ENCODE measurements at regions not wholly inside any gene's neighbourhood (a gene's known extent, or its start where the extent isn't known, plus 50 kb on each side); places are given as distances from the start of the nearest gene placed in this dataset.

DNA sequence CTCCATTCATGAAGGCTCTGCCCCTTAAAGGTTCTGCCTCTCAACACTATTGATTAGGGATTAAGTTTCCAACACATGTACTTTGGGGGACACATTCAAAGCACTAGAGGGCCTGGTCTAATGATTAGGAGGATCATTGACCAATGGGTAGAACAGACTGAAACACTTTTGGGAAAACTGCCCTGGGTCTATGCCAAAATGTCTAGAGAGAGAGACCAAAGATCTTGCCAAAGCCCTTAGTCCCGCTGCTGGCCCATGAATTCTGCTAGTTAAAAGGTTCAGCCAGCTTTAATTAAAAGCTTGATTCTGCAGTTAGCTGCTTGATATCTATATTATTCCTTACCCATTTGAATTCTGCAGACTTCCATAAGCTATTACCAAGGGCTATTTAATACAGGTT is 613.2 kb downstream of the SLC4A3 start:
- Histone ChIP-seq H3K4me1 (ENCODE audit: control insufficient read depth, insufficient read depth, low read length) (no peaks in the 10 kb centered on the region), H3K9ac (ENCODE audit: low read length) (no peak overlapping the region), H3K27me3 (ENCODE audit: control insufficient read depth, insufficient read depth, low read length) (no peaks in the 10 kb centered on the region), H3K9me3 (ENCODE audit: control insufficient read depth, insufficient read depth, low read depth, low read length) (no peaks in the 10 kb centered on the region), H3K36me3 (ENCODE audit: control insufficient read depth, insufficient read depth, low read length) (no peaks in the 10 kb centered on the region), H3K4me3 (ENCODE audit: low read depth, low read length) (no peak overlapping the region), H3K27ac (ENCODE audit: low read depth, low read length) (no peak overlapping the region)

DNA sequence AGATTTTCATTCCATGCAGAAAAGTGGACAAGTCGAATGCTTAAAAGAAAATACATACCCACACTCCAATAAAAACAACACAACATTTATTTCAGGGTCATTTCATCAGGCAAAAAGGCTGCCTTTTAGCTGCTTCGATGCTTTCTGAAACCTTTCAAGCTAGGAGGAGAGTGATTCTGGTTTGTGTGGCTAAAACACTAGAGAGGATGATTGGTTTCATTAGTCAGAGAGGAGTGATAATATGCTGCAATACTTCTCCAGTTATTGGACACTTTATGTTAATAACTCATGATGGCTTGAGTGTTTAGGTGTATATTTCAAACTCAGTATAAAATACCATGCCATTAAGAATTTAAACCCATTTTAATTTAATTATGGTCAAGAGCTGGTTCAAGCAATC is 614.0 kb downstream of the SLC4A3 start:
- Histone ChIP-seq H3K36me3 (ENCODE audit: control insufficient read depth, insufficient read depth, low read length) (no peaks in the 10 kb centered on the region), H3K27me3 (ENCODE audit: control insufficient read depth, insufficient read depth, low read length) (no peaks in the 10 kb centered on the region), H3K9me3 (ENCODE audit: control insufficient read depth, insufficient read depth, low read depth, low read length) (no peaks in the 10 kb centered on the region), H3K4me3 (ENCODE audit: low read depth, low read length) (no peak overlapping the region), H3K9ac (ENCODE audit: low read length) (no peak overlapping the region), H3K27ac (ENCODE audit: low read depth, low read length) (no peak overlapping the region), H3K4me1 (ENCODE audit: control insufficient read depth, insufficient read depth, low read length) (no peaks in the 10 kb centered on the region)

DNA sequence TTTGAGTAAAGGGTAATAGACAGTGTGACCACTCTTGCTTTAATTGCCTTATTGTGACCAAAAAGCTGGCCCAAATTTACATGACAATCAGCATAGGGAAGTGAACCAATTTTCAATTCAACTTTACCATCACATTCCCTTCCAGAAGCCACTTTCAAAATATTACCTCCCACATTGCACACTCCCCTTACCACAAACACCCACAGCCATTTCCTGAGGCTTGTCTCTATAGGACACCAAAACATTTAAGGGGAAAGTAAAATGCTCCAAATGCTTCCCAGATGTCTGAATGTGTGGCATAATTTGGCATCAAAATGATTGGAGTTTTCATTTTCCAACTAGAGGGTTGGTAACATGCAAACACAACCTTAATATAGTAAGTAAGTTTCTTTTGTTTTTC is 616.1 kb downstream of the SLC4A3 start:
- no peaks in the 10 kb centered on the region for H3K27me3 ChIP-seq (ENCODE audit: control insufficient read depth, insufficient read depth, low read length)
- H3K4me1 ChIP-seq (ENCODE audit: control insufficient read depth, insufficient read depth, low read length) = no peaks in the 10 kb centered on the region
- no peaks in the 10 kb centered on the region for H3K36me3 ChIP-seq (ENCODE audit: control insufficient read depth, insufficient read depth, low read length)
- no peak overlapping the region for H3K4me3 ChIP-seq (ENCODE audit: low read depth, low read length)
- no peak overlapping the region for H3K9ac ChIP-seq (ENCODE audit: low read length)
- no peaks in the 10 kb centered on the region for H3K9me3 ChIP-seq (ENCODE audit: control insufficient read depth, insufficient read depth, low read depth, low read length)
- no peak overlapping the region for H3K27ac ChIP-seq (ENCODE audit: low read depth, low read length)

DNA sequence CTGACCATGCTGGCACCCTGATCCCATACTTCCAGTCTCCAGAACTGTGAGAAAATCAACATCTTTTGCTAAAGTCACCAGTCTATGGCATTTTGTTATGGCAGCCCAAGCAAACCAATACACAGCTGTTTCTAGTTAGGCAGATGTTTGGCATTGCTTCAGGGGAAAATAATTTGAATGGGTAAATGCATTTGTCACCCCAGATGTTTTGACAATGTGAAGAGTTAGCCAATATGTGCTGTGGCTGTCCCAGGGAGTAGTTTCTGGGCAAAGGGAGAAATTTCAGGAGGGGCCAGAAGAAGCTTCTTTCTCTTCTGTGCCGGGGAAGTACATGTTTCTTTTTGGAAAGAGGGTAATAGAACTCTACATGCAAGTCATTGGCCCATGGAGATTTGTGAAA is 619.0 kb downstream of the SLC4A3 start:
- no peaks in the 10 kb centered on the region for H3K36me3 ChIP-seq (ENCODE audit: control insufficient read depth, insufficient read depth, low read length)
- no peak overlapping the region for H3K4me3 ChIP-seq (ENCODE audit: low read depth, low read length)
- H3K27me3 ChIP-seq (ENCODE audit: control insufficient read depth, insufficient read depth, low read length) = no peaks in the 10 kb centered on the region
- no peak overlapping the region for H3K9ac ChIP-seq (ENCODE audit: low read length)
- H3K4me1 ChIP-seq (ENCODE audit: control insufficient read depth, insufficient read depth, low read length) = no peaks in the 10 kb centered on the region
- H3K27ac ChIP-seq (ENCODE audit: low read depth, low read length) = no peak overlapping the region
- H3K9me3 ChIP-seq (ENCODE audit: control insufficient read depth, insufficient read depth, low read depth, low read length) = no peaks in the 10 kb centered on the region

DNA sequence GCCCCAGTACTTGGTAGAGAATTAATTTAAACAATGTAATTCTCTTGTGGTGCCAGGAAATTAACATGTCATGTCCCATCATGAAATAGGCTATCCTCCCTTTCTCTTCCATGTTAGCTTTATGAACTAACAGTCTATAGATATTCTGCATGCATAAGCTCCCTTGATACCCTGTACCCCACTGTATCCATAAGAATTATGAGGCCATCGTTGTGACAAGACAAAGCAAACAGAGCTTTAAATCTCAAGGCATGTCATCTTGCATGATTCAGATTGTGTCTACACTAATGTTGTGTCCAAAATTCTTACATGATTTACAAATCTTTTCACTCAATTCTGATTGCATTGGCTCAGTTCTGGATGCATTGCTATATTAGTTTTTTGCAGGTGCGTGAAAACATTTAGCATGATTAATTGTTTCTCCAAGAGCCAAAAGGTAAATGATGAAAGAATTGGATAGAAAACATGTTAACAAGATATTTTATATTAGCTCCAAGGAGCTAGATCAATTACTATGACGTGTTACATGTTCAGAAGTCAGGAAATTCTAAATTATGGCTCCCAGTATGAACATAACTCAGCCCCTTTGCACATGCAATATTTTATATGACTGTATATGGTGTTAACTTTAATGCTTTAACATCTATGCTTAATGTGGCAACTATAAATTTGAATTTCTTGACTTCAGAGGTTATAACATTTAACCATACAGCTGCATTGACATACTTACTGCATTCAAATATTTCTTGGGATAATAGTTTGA is 620.3 kb downstream of the SLC4A3 start:
- Histone ChIP-seq H3K27ac (ENCODE audit: low read depth, low read length) (no peak overlapping the region), H3K9me3 (ENCODE audit: control insufficient read depth, insufficient read depth, low read depth, low read length) (no peaks in the 10 kb centered on the region), H3K9ac (ENCODE audit: low read length) (no peak overlapping the region)

DNA sequence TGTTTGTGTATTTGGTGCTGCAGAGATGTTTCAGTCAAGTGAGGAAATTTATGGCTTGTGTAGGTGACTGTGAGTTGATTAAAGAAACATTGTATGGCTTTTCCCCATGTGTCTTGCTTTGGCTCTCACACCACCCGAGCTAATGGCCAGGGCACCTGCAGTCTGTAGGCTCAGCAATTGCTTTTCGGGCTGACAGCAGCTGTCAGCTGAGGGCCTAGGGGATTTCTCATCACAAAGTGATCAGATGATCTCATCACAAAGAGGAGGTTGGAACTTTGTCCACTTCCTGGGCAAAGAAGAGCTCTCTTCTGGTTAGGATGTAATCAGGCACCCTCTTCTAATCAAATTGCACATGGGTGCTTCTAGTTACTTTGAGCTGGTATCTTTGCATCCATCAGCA is 632.2 kb downstream of the SLC4A3 start:
- no peak overlapping the region for H3K27ac ChIP-seq (ENCODE audit: low read depth, low read length)
- H3K36me3 ChIP-seq (ENCODE audit: control insufficient read depth, insufficient read depth, low read length) = no peaks in the 10 kb centered on the region
- H3K9ac ChIP-seq (ENCODE audit: low read length) = no peak overlapping the region
- H3K4me3 ChIP-seq (ENCODE audit: low read depth, low read length) = no peak overlapping the region
- no peaks in the 10 kb centered on the region for H3K4me1 ChIP-seq (ENCODE audit: control insufficient read depth, insufficient read depth, low read length)
- H3K9me3 ChIP-seq (ENCODE audit: control insufficient read depth, insufficient read depth, low read depth, low read length) = no peaks in the 10 kb centered on the region
- H3K27me3 ChIP-seq (ENCODE audit: control insufficient read depth, insufficient read depth, low read length) = no peaks in the 10 kb centered on the region

More for the DNA sequence above, 620.3 kb downstream of the SLC4A3 start:
- Histone ChIP-seq H3K36me3 (ENCODE audit: control insufficient read depth, insufficient read depth, low read length) (no peaks in the 10 kb centered on the region), H3K4me3 (ENCODE audit: low read depth, low read length) (no peak overlapping the region), H3K27me3 (ENCODE audit: control insufficient read depth, insufficient read depth, low read length) (no peaks in the 10 kb centered on the region), H3K4me1 (ENCODE audit: control insufficient read depth, insufficient read depth, low read length) (no peaks in the 10 kb centered on the region)

DNA sequence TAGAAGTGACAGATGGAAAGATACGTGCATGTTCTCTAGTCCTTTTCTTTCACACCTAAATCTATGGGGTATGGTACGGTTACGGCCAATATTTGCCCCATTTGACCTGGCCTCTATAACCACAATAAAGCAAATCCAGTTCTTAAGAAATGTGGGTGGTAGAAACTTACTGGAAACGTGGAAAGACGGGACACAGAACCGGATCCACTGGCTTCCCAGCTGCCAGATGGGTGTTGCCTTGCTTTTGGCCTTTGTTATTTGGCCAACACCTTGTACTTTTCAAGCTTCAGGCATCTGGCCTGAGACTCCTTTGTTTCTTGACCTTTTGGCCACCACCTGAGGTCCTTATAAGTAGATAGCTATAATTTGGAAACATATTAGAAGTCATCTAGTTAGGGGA is 635.9 kb downstream of the SLC4A3 start:
- Histone ChIP-seq H3K4me1 (ENCODE audit: control insufficient read depth, insufficient read depth, low read length) (no peaks in the 10 kb centered on the region), H3K4me3 (ENCODE audit: low read depth, low read length) (no peak overlapping the region), H3K36me3 (ENCODE audit: control insufficient read depth, insufficient read depth, low read length) (no peaks in the 10 kb centered on the region), H3K9ac (ENCODE audit: low read length) (no peak overlapping the region), H3K27ac (ENCODE audit: low read depth, low read length) (no peak overlapping the region), H3K9me3 (ENCODE audit: control insufficient read depth, insufficient read depth, low read depth, low read length) (peaks cover 6% of the 10 kb centered on the region), H3K27me3 (ENCODE audit: control insufficient read depth, insufficient read depth, low read length) (no peaks in the 10 kb centered on the region)

DNA sequence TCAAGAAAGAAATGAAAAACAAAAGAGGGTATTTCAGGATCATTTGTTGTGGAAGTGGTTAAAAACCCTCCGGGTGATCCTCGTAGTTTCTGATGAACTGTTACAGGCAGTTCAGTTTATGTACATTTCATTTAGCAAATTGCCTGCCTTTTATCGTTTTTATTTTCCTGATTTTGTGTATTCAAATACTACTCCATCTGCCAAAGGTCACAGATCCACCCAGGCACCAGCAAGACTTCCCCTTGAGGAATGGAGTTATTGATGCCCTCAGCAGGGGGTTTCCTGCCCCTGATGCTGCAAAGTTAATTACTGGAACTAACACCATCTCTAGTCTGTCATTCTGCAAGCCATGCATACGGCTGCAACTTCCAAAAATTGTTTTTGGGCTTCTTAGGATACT is 641.9 kb downstream of the SLC4A3 start:
- no peak overlapping the region for H3K4me3 ChIP-seq (ENCODE audit: low read depth, low read length)
- peaks cover 6% of the 10 kb centered on the region for H3K9me3 ChIP-seq (ENCODE audit: control insufficient read depth, insufficient read depth, low read depth, low read length)
- peaks cover 11% of the 10 kb centered on the region; the same call in 1 of the 2 replicates for H3K4me1 ChIP-seq (ENCODE audit: control insufficient read depth, insufficient read depth, low read length)
- no peak overlapping the region for H3K27ac ChIP-seq (ENCODE audit: low read depth, low read length)
- H3K36me3 ChIP-seq (ENCODE audit: control insufficient read depth, insufficient read depth, low read length) = no peaks in the 10 kb centered on the region
- no peak overlapping the region for H3K9ac ChIP-seq (ENCODE audit: low read length)
- no peaks in the 10 kb centered on the region for H3K27me3 ChIP-seq (ENCODE audit: control insufficient read depth, insufficient read depth, low read length)

DNA sequence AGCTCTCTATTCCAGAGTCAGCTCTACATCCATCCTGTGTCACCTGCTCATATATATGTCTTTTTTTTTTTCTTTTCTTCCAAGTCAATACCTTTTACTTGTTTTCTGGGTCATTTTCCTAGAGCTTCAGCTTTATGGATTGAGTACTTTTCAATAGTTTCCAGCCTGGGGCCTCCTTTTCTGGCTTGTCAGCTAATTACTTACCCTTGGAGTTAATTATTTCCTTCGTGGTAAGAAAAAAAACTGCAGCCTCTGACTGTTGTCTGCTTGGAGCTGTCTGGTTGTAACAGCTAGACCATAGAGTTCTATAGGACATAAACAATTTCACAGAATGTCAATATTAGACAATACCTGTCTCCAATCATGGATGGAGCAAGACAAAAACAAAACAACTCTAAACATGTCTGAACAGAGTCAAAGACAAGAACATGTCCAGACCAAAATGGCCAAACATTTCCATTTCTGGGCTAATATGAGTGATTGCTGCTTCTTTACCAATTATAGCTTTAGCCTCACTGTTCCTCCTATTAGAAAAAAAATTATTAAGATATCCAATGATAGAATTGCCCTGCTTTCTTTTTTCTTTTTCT is 643.1 kb downstream of the SLC4A3 start:
- H3K36me3 ChIP-seq (ENCODE audit: control insufficient read depth, insufficient read depth, low read length) = no peaks in the 10 kb centered on the region
- peaks cover 11% of the 10 kb centered on the region; the same call in 1 of the 2 replicates for H3K4me1 ChIP-seq (ENCODE audit: control insufficient read depth, insufficient read depth, low read length)
- H3K9me3 ChIP-seq (ENCODE audit: control insufficient read depth, insufficient read depth, low read depth, low read length) = peaks cover 6% of the 10 kb centered on the region
- no peak overlapping the region for H3K9ac ChIP-seq (ENCODE audit: low read length)
- no peak overlapping the region for H3K27ac ChIP-seq (ENCODE audit: low read depth, low read length)
- H3K27me3 ChIP-seq (ENCODE audit: control insufficient read depth, insufficient read depth, low read length) = no peaks in the 10 kb centered on the region
- H3K4me3 ChIP-seq (ENCODE audit: low read depth, low read length) = no peak overlapping the region

DNA sequence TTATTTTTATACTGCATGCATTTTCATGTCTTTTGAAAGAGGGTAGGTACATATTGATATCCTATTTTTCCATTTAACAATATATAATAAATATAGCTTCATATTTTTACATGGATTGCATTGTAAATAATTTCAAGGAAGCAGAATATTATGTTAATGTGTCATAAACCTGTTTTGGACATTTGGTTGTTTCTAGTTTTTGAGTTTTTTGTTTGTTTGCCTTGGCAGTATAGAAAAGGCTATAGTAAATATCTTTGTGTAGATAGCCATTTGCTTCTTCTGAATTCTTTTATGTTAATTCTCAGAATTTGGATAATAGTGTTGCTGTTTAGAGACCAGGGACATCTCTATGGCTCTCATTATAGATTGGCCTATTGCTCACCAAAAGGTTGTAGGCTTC is 645.2 kb downstream of the SLC4A3 start:
- Histone ChIP-seq H3K9me3 (ENCODE audit: control insufficient read depth, insufficient read depth, low read depth, low read length) (no peaks in the 10 kb centered on the region), H3K9ac (ENCODE audit: low read length) (no peak overlapping the region), H3K4me1 (ENCODE audit: control insufficient read depth, insufficient read depth, low read length) (peaks cover 11% of the 10 kb centered on the region; the same call in 1 of the 2 replicates)

DNA sequence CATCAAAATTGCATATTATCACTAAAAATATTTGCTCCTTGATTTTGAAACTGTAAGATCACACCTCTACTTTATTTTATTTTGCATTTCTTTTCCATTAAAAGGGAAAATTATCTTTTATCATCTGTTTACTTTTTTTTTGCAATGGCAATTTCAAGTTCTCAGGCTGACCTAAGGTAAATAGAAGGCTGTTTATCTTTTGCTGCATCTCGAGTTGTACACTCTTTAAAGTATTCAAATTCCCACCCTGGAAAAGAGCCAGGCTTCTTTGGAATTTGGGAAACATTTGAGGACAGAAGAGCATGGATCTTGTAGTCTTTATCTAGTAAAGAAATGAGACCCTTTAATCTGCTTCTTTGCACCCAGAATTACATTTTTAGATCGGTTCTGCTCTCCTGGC is 645.7 kb downstream of the SLC4A3 start:
- H3K4me1 ChIP-seq (ENCODE audit: control insufficient read depth, insufficient read depth, low read length) = peaks cover 11% of the 10 kb centered on the region; the same call in 1 of the 2 replicates

More for the DNA sequence above, 645.2 kb downstream of the SLC4A3 start:
- no peaks in the 10 kb centered on the region for H3K36me3 ChIP-seq (ENCODE audit: control insufficient read depth, insufficient read depth, low read length)
- H3K27me3 ChIP-seq (ENCODE audit: control insufficient read depth, insufficient read depth, low read length) = no peaks in the 10 kb centered on the region
- no peak overlapping the region for H3K27ac ChIP-seq (ENCODE audit: low read depth, low read length)
- no peak overlapping the region for H3K4me3 ChIP-seq (ENCODE audit: low read depth, low read length)

More for the DNA sequence above, 645.7 kb downstream of the SLC4A3 start:
- no peaks in the 10 kb centered on the region for H3K9me3 ChIP-seq (ENCODE audit: control insufficient read depth, insufficient read depth, low read depth, low read length)
- H3K4me3 ChIP-seq (ENCODE audit: low read depth, low read length) = no peak overlapping the region
- H3K9ac ChIP-seq (ENCODE audit: low read length) = no peak overlapping the region
- no peaks in the 10 kb centered on the region for H3K27me3 ChIP-seq (ENCODE audit: control insufficient read depth, insufficient read depth, low read length)
- H3K36me3 ChIP-seq (ENCODE audit: control insufficient read depth, insufficient read depth, low read length) = no peaks in the 10 kb centered on the region
- no peak overlapping the region for H3K27ac ChIP-seq (ENCODE audit: low read depth, low read length)

Data from HUES6 (cell line).